Bronchial epithelial cell (primary cell): ENCODE measurements at regions not wholly inside any gene's neighbourhood (a gene's known extent, or its start where the extent isn't known, plus 50 kb on each side); places are given as distances from the start of the nearest gene placed in this dataset.
A peak's percentile ranks its signal among the peaks of the same experiment; 100 is the strongest.

Source experiments
- DNase-seq: peaks from one replicate; pipeline ENCODE4 v3.0.0-alpha.2; 2010; ENCODE audit warnings: low read depth
- FAIRE-seq: peaks from 2 replicates; lab custom pipeline; 2011; peaks lifted over from hg19 to GRCh38; lab: Jason Lieb, UNC
- H3K27me3 ChIP-seq: 2 replicates; pipeline ENCODE4 v1.5.1; 2011; ENCODE audit warnings: low read length; ENCODE audit not compliant: control insufficient read depth, insufficient read depth
- H3K36me3 ChIP-seq: 2 replicates; pipeline ENCODE4 v1.5.1; 2011; ENCODE audit warnings: low read length; ENCODE audit not compliant: control insufficient read depth, insufficient read depth
- H3K4me3 ChIP-seq: 2 replicates; pipeline ENCODE4 v1.5.1; 2011; ENCODE audit warnings: mild to moderate bottlenecking, low read depth, low read length, control low read depth
- TF ChIP-seq, protein P1 (sequence below): IDR thresholded peaks from 2 replicates; pipeline ENCODE4 v1.5.1; 2011; ENCODE audit warnings: mild to moderate bottlenecking, moderate library complexity, low read length, control low read depth, inconsistent platforms; ENCODE audit not compliant: insufficient read depth, severe bottlenecking

GRCh38 chr16:80384862-80385261, 155.9 kb upstream of the DYNLRB2 start:
- TF ChIP-seq, protein P1, sequence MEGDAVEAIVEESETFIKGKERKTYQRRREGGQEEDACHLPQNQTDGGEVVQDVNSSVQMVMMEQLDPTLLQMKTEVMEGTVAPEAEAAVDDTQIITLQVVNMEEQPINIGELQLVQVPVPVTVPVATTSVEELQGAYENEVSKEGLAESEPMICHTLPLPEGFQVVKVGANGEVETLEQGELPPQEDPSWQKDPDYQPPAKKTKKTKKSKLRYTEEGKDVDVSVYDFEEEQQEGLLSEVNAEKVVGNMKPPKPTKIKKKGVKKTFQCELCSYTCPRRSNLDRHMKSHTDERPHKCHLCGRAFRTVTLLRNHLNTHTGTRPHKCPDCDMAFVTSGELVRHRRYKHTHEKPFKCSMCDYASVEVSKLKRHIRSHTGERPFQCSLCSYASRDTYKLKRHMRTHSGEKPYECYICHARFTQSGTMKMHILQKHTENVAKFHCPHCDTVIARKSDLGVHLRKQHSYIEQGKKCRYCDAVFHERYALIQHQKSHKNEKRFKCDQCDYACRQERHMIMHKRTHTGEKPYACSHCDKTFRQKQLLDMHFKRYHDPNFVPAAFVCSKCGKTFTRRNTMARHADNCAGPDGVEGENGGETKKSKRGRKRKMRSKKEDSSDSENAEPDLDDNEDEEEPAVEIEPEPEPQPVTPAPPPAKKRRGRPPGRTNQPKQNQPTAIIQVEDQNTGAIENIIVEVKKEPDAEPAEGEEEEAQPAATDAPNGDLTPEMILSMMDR: no peak
- Histone ChIP-seq H3K4me3 (no peak overlapping the region), H3K36me3 (no peaks in the 10 kb centered on the region), H3K27me3 (no peaks in the 10 kb centered on the region)
- FAIRE-seq (no peak), DNase-seq (no peak)

DNA sequence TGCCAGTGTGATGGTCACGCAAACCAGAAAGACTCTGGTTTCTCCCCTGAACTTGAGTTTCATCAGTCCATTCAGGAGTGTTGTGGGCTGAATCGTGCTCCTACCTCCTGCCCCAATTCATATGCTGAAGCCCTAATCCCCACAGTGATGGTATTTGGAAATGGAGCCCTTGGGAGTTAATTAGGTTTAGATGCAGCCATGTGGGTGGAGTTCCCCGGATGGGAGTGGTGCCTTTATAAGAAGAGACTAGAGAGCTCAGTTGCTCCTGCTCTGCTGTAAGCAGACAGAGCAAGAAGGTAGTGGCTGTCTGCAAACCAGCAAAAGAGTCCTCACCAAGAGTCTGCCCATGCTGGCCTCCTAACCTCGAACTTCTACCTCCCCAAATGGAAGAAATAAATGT, 160.3 kb upstream of the DYNLRB2 start:
- DNase-seq (no peak), FAIRE-seq (no peak)
- Histone ChIP-seq H3K27me3 (no peaks in the 10 kb centered on the region), H3K36me3 (no peaks in the 10 kb centered on the region), H3K4me3 (no peak overlapping the region)
- TF ChIP-seq, protein P1: no peak

- Histone ChIP-seq H3K4me3 (no peak overlapping the region), H3K27me3 (no peaks in the 10 kb centered on the region), H3K36me3 (no peaks in the 10 kb centered on the region)
- DNase-seq: no peak
- FAIRE-seq: no peak
- TF ChIP-seq, protein P1: no peak
Observed at GRCh38 chr16:80377096-80377956, 163.5 kb upstream of the DYNLRB2 start.

GRCh38 chr16:80375973-80376372, 164.8 kb upstream of the DYNLRB2 start:
- TF ChIP-seq, protein P1: no peak
- DNase-seq (peak; percentile 7), FAIRE-seq (no peak)
- no peak overlapping the region for H3K4me3 ChIP-seq
- no peaks in the 10 kb centered on the region for H3K36me3 ChIP-seq
- no peaks in the 10 kb centered on the region for H3K27me3 ChIP-seq

DNA sequence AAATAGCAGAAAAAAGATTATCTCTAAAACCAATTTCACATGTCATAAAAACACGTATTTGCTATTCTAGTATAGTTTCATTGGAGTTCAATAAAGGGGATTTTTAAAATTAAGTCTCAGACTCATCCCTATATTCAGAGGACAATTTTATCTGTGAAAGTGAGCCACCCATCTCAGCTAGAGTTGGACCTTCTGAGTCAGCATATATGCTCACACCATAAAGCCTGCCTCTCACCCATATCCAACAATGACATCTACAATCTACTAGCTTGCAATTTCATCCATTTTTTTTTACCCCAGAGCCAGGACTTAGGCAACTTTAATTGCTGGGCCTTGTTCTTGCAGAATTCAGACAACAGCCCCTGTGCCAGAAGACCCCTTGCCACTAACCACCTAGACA, 165.3 kb upstream of the DYNLRB2 start:
- H3K4me3 ChIP-seq: no peak overlapping the region
- TF ChIP-seq, protein P1: no peak
- DNase-seq (no peak), FAIRE-seq (no peak)
- H3K27me3 ChIP-seq: no peaks in the 10 kb centered on the region
- no peaks in the 10 kb centered on the region for H3K36me3 ChIP-seq
